Fibroblast of the conjunctiva (primary cell): ENCODE measurements at regions not wholly inside any gene's neighbourhood (a gene's known extent, or its start where the extent isn't known, plus 50 kb on each side); places are given as distances from the start of the nearest gene placed in this dataset.
"Not testable (repeated sequence)": the region's sequence is repeated elsewhere in the genome, so short reads cannot be mapped to it uniquely, and the experiment has no call there.

Experiments used
- DNase-seq: peaks from one replicate; pipeline ENCODE4 v3.0.0-alpha.2; 2010; ENCODE audit warnings: low read depth

GRCh38 chr20:19897891-19898290 is 119.3 kb upstream of the NAA20 start:
- no peak for DNase-seq

DNA sequence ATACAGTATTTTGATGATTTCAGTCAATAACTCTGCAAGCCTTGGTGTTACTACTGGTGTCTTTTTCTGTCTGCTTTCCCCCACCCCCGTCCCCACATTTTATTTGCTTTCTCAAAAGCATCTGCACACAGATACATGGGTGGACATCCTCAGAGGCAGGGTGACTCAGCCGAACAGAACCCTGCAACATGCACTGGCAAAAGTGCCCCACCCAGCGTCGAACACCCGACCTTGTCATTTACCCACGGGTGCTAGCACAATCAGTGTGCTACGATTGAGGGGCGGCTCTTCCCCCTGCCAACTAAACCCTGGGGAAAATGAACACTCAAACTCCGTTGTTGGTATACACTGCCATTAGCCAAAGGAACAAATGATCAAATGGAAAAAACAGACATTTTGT is 115.9 kb upstream of the NAA20 start:
- no peak for DNase-seq

DNA sequence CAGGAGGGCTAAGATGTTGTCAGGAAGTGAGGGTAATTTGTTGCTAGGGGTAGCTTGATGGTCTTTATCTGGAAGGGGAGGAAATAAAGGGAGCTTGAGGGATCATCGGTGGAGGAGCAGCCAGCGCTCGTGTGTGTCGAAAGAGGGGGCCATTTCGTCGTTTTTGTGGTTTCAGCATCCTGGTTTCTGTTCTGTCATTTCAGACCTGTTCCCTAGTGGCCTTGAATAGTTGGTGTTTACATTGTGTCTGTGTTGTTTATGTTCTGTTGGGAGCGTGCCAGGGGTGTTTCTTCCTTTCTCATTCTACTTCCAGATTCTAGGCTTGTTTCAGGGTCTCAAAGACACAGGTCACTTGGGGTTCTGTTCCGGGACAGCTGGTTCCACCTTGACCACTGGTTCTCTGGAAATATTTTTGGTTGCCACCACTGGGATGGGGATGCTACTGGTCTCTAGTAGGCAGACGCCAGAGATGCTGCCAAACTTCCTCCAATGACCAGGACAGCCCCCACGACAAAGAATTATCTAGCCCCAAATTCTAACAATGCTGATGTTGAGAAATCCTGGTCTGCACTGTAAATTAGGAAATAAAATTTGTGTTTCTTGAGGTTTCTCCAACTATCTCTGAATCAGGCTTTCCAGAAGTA is 113.9 kb upstream of the NAA20 start:
- no peak for DNase-seq

- DNase-seq, result no peak
Observed at GRCh38 chr20:19907326-19908056, 109.7 kb upstream of the NAA20 start.

DNA sequence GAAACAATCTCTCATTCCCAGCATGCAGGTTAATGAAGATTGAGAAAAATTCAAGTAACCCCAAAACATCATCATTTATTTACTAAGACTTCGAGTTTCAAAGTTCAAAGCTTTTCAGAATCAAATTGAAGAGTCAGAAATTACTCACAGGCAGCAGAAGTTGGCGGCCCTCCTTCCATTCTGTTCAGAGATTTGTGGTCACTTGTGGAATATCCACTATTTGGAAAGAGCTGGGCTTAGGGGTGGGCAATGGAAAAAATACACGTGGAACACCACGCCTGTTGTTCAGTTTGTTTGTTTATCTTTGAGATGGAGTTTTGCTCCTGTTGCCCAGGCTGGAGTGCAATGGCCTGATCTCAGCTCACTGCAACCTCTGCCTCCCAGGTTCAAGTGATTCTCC is 108.6 kb upstream of the NAA20 start:
- DNase-seq, result no peak

DNA sequence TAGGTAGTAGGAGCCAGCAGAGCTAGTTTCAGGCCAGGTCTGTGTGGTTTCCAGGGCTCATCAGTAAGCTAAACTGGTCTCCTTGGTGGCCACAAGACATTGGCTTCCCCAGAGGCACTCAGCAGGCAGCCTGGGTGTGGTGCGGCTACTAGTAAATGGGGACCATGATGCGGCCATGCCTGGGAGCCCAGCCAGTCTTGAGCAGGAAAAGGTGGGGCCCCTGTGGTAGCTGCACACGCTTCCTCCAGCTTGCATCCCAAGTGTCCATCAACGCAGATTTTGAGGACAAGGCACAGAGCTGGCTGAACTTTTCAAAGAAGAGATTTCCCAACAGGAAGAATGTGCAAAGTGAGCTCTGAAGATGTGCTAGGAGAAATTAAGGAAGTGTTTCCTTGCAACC is 107.4 kb upstream of the NAA20 start:
- DNase-seq, result no peak

GRCh38 chr20:19911810-19912382 is 105.3 kb upstream of the NAA20 start:
- DNase-seq, result no peak

DNA sequence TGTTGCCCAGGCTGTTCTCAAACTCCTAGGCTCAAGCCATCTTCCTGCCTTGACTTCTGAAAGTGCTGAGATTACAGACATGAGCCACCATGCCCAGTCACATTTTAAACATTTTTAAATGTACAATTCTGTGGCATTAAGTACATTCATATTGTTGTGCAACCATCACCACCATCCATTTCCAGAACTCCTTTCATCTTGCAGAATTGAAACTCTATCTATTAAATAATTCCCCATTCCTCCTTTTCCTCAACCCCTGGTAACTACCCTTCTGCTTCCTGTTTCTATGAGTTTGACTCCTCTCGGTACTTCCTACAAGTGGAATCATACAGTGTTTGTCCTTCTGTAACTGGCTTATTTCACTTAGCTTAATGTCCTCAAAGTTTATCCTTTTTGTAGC is 103.8 kb upstream of the NAA20 start:
- no peak for DNase-seq

DNA sequence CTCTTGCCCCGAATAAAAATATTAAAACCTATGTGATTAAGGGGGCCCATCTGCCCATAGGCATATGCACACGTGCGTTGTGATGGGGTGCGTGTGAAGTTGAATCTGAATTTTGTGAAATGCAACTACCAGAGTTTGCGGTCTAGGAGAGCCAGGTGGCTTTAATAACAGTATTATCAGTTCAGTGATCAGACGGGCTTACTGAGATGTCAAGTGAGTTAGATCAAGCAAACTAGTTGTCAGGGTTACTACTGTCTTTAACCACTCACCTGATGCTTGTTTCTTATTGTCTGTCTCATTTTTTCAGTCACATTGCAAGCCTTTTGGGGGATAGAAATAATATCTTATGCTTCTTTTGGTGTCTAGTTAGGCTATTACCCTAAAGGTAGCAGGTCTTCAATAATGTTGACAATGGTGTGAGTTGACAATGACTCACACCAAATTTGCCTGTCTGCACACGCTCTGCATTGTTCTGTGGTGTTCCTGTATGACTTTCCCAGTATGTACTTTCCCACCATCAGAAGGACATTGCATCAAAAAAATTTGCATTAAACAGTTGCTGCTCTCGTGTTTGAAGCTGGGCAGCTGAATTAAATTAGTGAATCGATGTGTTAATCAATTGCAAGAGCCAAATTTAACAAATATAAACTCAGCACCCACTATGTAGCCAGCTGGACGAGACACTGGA is 103.1 kb upstream of the NAA20 start:
- no peak for DNase-seq

- DNase-seq, result no peak
Observed at GRCh38 chr20:19915111-19915798, 101.9 kb upstream of the NAA20 start.

GRCh38 chr20:19916531-19917485 is 100.4 kb upstream of the NAA20 start:
- DNase-seq, result no peak

GRCh38 chr20:19918965-19919329 is 98.2 kb upstream of the NAA20 start:
- DNase-seq, result no peak

DNA sequence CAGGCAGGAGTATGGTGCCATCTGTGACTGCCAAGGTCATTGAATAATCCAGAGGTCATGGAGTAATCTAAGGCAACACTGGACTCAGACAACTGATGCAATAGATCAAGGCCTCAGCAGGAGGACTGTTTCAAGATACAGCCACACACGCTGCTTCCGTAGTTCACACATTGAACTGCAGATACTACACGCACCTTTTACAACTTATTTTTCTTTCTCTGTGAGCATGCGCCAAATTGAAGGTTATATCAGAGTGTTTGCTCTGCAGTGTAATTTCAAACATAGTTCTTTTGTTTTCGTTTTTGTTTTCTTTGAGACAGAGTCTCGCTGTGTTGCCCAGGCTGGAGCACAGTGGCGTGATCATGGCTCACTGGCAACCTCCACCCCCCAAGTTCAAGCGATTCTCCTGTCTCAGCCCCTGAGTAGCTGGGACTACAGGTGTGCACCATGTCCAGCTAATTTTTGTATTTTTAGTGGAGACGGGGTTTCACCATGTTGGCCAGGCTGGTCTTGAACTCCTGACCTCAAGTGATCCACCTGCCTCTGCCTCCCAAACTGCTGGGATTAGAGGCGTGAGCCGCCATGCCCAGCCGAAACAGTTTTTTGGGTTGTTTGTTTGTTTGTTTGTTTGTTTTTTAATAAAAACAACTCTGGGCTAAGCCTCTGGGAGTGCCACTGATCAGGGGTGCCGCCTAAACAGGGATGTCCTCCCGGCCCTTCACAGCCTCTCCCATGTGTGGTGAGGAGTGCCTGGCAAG is 96.6 kb upstream of the NAA20 start:
- DNase-seq, result no peak

DNA sequence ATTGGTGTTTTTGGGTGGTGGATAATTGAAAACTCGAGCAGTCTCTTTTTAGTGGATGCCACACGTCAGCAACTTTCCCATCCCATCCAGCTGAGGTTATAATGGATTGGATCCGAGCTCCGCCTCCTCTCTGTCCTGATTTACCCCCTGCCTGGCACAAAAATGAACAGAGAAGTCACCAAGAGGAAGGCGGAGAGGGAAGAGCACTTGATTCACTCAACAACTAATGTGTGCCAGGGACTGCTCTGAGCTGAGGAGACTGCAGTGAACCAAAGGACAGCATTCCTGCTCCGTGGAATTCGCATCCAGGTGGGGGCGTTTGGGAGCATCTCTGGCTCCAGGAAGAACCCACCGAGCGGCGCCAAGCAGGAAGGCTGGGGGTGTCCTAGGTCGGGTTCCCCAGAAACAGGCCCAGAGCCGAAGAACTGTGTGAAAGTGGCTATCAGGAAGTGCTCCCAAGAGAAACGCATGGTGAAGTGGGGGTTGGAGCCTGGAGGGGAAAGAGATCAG is 95.8 kb upstream of the NAA20 start:
- DNase-seq, result no peak

DNA sequence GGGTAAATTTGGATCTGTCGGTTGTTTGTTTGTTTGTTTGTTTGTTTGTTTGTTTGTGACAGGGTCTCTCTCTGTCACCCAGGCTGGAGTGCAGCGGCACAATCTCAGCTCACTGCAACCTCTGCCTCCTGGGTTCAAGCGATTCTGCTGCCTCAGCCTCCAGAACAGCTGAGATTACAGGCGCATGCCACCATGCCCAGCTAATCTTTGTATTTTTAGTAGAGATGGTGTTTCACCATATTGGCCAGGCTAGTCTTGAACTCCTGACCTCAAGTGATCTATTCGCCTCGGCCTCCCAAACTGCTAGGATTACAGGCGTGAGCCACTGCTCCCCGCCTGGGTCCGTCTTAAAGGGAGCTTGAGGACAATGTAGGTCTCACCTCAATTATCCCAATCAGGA is 95.3 kb upstream of the NAA20 start:
- DNase-seq, result not testable (repeated sequence)

GRCh38 chr20:19922716-19923115 is 94.4 kb upstream of the NAA20 start:
- no peak for DNase-seq

- DNase-seq, result no peak
Observed at GRCh38 chr20:19923762-19924161, 93.4 kb upstream of the NAA20 start.

- DNase-seq, result no peak
Observed at GRCh38 chr20:19924255-19924654, 92.9 kb upstream of the NAA20 start.

GRCh38 chr20:19926591-19926990 is 90.6 kb upstream of the NAA20 start:
- DNase-seq, result no peak

DNA sequence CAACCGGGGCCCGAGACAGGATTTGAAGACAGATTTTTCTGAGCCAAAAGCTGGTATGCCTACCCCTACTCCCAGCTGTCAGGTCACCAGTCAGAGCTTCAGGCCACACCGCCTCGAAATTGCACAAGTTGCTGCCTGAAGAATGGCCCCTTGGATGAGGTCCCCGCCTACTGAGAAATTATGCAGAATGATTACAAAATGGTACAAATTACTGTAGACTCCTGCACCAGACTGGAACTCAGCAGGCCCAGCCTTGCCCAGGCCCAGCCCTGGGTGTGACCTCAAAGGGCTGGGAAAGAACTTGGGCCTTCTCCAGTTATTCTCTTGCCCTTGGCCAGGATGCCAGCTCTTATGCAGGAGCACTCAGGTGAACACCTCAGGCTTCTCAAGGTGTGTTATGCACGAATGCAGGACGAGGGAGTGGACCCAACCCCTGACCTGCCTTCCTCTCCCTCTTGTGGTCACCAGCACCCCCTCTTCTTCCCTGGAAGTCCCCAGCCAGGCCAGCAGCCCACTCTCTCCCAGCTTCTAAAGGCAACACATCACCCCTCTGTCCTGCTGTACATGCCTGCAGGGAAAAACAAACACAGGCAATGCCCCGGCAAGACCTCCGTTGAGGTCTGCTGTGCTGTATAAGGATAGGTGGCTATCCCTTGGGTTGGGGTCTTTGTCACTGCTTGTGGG is 88.7 kb upstream of the NAA20 start:
- DNase-seq, result no peak
